Pancreas (tissue), 10 donors: ENCODE measurements at regions not wholly inside any gene's neighbourhood (a gene's known extent, or its start where the extent isn't known, plus 50 kb on each side); places are given as distances from the start of the nearest gene placed in this dataset.

Experiments used
- ATAC-seq, 4 donors: fragments of 200-7000 bp; cut with Tn5 transposase; one replicate each; pipeline versions ENCODE4 v1.8.0 to v1.9.1; 2020; ENCODE audit warnings: mild to moderate bottlenecking in 4 of 4, moderate library complexity in 4 of 4
- DNase-seq, 6 donors: peaks; one replicate each; pipeline ENCODE4 v3.0.0-alpha.2; 2020
- FAIRE-seq: peaks from 2 replicates; lab custom pipeline; 2012; peaks lifted over from hg19 to GRCh38; lab: Jason Lieb, UNC
- H3K27ac ChIP-seq, 4 donors: fragments of 200-600 bp; sonication (generic); 1 replicate in 3 of 4; 2 replicates in 1 of 4; pipeline versions ENCODE4 v1.5.0 to v1.8.0; 2020
- H3K27me3 ChIP-seq, 4 donors: fragments of 200-600 bp; one replicate each; pipeline ENCODE4 v1.8.0; 2021
- H3K36me3 ChIP-seq, 3 donors: fragments of 200-600 bp; sonication (generic) in 1 of 3; one replicate each; pipeline versions ENCODE4 v1.5.0 to v1.8.0; 2020 to 2021
- H3K4me1 ChIP-seq, 3 donors: fragments of 200-600 bp; one replicate each; pipeline ENCODE4 v1.8.0; 2021
- H3K4me3 ChIP-seq, 4 donors: fragments of 200-600 bp; sonication (generic) in 2 of 4; one replicate each; pipeline versions ENCODE4 v1.5.0 to v1.8.0; 2020 to 2021
- H3K9me3 ChIP-seq, 4 donors: fragments of 200-600 bp; one replicate each; pipeline ENCODE4 v1.8.0; 2021
- CTCF ChIP-seq, 4 donors: fragments of 200-600 bp; sonication (generic) in 3 of 4; IDR thresholded peaks; one replicate each; pipeline versions ENCODE4 v1.5.0 to v1.8.0; 2021; ENCODE audit warnings: antibody characterized with exemption in 4 of 4
- WGBS, 2 donors: extraction: QIAGEN DNeasy Blood & Tissue Kit; methylation state at CpG; one replicate each; pipeline ENCODE4 v1.1.7; 2013; 5-methylcytosine and 5-hydroxymethylcytosine counted together
- intact Hi-C, 3 donors: fragments of 100-400 bp; cut with DNase I; formaldehyde crosslinking; loops; one replicate each; pipeline versions ENCODE4 v1.11.1 to v1.14.2; 2022
- donor health status: healthy with polysubstance abuse.
- donor health status: DM: no; HTN: no; CAD: no; lungs with moderate emphysema.
- donor health status: DM: no; HTN: no; CAD: no.
- donor health status: control.
- donor health status: control.
- donor health status: Bipolar disorder and iron deficiency.
- donor health status: DM: yes; HTN: yes; CAD: no.
- donor health status: DM: no; HTN: no; CAD: no.
- donor health status: DM: no; HTN: no; CAD: no.
- donor health status: DM: yes; HTN: yes; CAD: no.

GRCh38 chr5:115736004-115736689 is 80.3 kb downstream of the CDO1 start:
- intact Hi-C loops, result no loop called here
- ATAC-seq, result no peak
- peaks cover 0 to 11% (median 0%) of the 10 kb centered on the region in 3 donors for H3K4me1 ChIP-seq
- no peak for TF ChIP-seq CTCF (IDR thresholded peaks at IDR 0.05)
- H3K27me3 ChIP-seq, result no peaks in the 10 kb centered on the region
- 78 to 79% methylated on average over 3 of the region's 3 CpGs for WGBS, 2 donors
- DNase-seq, result no peak
- FAIRE-seq, result no peak
- H3K27ac ChIP-seq, result no peak overlapping the region
- H3K4me3 ChIP-seq, result no peak overlapping the region
- no peaks in the 10 kb centered on the region for H3K36me3 ChIP-seq
- no peaks in the 10 kb centered on the region for H3K9me3 ChIP-seq

GRCh38 chr5:115735108-115735998 is 81.1 kb downstream of the CDO1 start:
- ATAC-seq, result peak in 1 of 4 donors; percentile 56
- no peak for TF ChIP-seq CTCF (IDR thresholded peaks at IDR 0.05)

GRCh38 chr5:115733607-115734006 is 82.9 kb downstream of the CDO1 start:
- no peak overlapping the region for H3K4me3 ChIP-seq
- intact Hi-C loops, result no loop called here
- no peak overlapping the region for H3K27ac ChIP-seq
- no peaks in the 10 kb centered on the region for H3K27me3 ChIP-seq
- ATAC-seq (no peak), DNase-seq (no peak), FAIRE-seq (no peak)
- H3K4me1 ChIP-seq, result peaks cover 0 to 5% (median 0%) of the 10 kb centered on the region in 3 donors
- TF ChIP-seq CTCF (IDR thresholded peaks at IDR 0.05), result no peak
- 60 to 73% methylated on average over 2 of the region's 2 CpGs for WGBS, 2 donors
- H3K9me3 ChIP-seq, result no peaks in the 10 kb centered on the region
- no peaks in the 10 kb centered on the region for H3K36me3 ChIP-seq

More at GRCh38 chr5:115735108-115735998, 81.1 kb downstream of the CDO1 start:
- whole genome bisulfite sequencing, 2 donors, result 77 to 82% methylated on average over 7 of the region's 7 CpGs
- Histone ChIP-seq H3K27me3 (no peaks in the 10 kb centered on the region), H3K9me3 (no peaks in the 10 kb centered on the region), H3K36me3 (no peaks in the 10 kb centered on the region), H3K27ac (no peak overlapping the region), H3K4me3 (no peak overlapping the region), H3K4me1 (peaks cover 0 to 11% (median 0%) of the 10 kb centered on the region in 3 donors)
- intact Hi-C loops, result no loop called here
- no peak for DNase-seq
- FAIRE-seq, result no peak

- no peak for DNase-seq
- no peak overlapping the region for H3K27ac ChIP-seq
- intact Hi-C loops, result no loop called here
- no peaks in the 10 kb centered on the region for H3K9me3 ChIP-seq
- FAIRE-seq, result no peak
- no peaks in the 10 kb centered on the region for H3K4me1 ChIP-seq
- no peak for TF ChIP-seq CTCF (IDR thresholded peaks at IDR 0.05)
- H3K27me3 ChIP-seq, result no peaks in the 10 kb centered on the region
- ATAC-seq, result no peak
- no peak overlapping the region for H3K4me3 ChIP-seq
- no peaks in the 10 kb centered on the region for H3K36me3 ChIP-seq
Measured at GRCh38 chr5:115732026-115732425, 84.4 kb downstream of the CDO1 start.
